Spinal cord (tissue), 9 donors: ENCODE measurements at regions not wholly inside any gene's neighbourhood (a gene's known extent, or its start where the extent isn't known, plus 50 kb on each side); places are given as distances from the start of the nearest gene placed in this dataset.

ENCODE experiments used
- DNase-seq, 6 donors: peaks; one replicate each; pipeline versions ENCODE4 v3.0.0 to v3.0.0-alpha.2; 2013 to 2015; ENCODE audit warnings: low spot score in 6 of 6, low read depth in 4 of 6
- H3K27ac ChIP-seq: one replicate; pipeline ENCODE4 v1.5.1; 2013; ENCODE audit warnings: low read depth, low read length, control low read depth
- H3K27me3 ChIP-seq: one replicate; pipeline ENCODE4 v1.6.1; 2013; ENCODE audit warnings: low read length; ENCODE audit not compliant: control insufficient read depth, insufficient read depth
- H3K36me3 ChIP-seq: one replicate; pipeline ENCODE4 v1.6.1; 2013; ENCODE audit warnings: low read length; ENCODE audit not compliant: control insufficient read depth, insufficient read depth
- H3K4me1 ChIP-seq: one replicate; pipeline ENCODE4 v1.6.1; 2013; ENCODE audit warnings: low read length; ENCODE audit not compliant: control insufficient read depth, insufficient read depth
- H3K4me3 ChIP-seq: one replicate; pipeline ENCODE4 v1.5.1; 2013; ENCODE audit warnings: low read depth, low read length, control low read depth
- H3K9me3 ChIP-seq: one replicate; pipeline ENCODE4 v1.6.1; 2013; ENCODE audit warnings: low read length; ENCODE audit not compliant: control insufficient read depth, insufficient read depth
- WGBS: methylation state at CpG from one replicate; pipeline ENCODE4 v1.1.5; 2013; ENCODE audit warnings: missing lambda C conversion rate; ENCODE audit not compliant: insufficient coverage; 5-methylcytosine and 5-hydroxymethylcytosine counted together
- donor health status: healthy.

DNA sequence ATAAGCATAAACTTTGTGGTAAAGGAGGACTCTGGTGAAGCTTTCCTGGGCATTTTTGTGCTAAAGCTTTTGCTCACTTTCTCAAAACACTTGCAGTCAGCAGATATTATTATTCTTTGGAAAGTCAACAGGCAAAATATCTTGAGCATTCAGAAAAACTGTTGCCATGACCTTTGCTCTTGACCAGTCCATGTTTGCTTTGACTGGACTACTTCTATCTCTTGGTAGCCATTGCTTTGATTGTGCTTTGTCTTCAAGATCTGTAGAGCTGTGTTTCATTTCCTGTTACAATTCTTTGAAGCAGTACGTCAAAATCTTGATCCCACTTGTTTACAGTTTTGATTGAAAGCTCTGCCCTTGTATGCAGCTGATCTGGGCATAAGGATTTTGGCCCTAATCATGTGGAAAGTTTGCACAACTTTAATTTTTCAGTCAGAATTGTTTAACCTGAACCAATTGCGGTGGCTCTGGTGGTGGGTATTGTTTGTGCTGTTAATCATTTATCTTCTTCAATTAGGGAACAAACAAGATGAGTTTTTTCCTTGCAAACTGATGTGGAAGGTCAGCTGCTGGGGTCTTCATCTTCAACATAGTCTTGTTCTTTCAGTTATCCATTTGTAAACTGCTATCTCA is 121.5 kb upstream of the NUDT6 start:
- Histone ChIP-seq H3K36me3 (no peaks in the 10 kb centered on the region), H3K27me3 (no peaks in the 10 kb centered on the region), H3K4me3 (no peak overlapping the region), H3K9me3 (peaks cover 10% of the 10 kb centered on the region), H3K27ac (no peak overlapping the region), H3K4me1 (no peaks in the 10 kb centered on the region)
- WGBS: 100% methylated on average over 1 of the region's 2 CpGs
- no peak for DNase-seq

DNA sequence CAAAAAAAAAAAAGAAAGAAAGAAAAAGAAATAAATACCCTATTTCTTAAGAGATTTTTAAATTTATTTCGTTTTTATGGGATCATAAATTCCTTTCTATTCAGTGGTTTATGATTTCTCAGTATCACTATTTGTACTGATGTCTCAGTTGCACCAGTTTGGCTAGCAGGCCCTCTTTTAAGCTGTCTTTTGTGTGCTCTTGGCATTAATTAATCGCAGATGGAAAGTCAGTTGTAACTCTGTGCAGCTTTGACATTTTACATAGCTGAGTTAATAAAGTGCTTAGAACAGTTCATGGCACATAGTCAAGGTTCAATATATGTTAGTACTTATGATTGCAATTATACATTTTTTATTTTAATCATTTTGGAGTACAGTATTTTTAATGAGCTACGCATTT is 123.7 kb upstream of the NUDT6 start:
- no peaks in the 10 kb centered on the region for H3K4me1 ChIP-seq
- no peak overlapping the region for H3K27ac ChIP-seq
- H3K27me3 ChIP-seq: no peaks in the 10 kb centered on the region
- no peaks in the 10 kb centered on the region for H3K36me3 ChIP-seq
- DNase-seq: no peak
- 100% methylated on average over 1 of the region's 3 CpGs for WGBS
- no peak overlapping the region for H3K4me3 ChIP-seq
- peaks cover 12% of the 10 kb centered on the region for H3K9me3 ChIP-seq

DNA sequence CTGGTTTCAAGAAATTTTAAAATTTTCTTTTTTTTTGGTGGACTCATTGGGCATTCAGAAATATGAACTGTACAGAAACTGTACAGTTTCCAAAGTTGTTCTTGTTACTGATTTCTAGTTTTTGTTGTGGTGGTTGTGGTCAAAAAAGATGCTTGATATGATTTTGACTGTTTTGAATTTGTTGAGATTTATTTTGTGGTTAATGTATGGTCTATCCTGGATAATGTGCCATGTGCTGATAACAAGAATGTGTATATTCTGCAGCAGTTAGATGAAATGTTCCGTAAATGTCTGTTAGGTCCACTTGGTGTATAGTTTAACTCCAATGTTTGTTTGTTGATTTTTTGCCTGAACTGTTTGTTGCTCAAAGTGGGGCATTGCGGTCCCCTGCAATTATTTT is 127.6 kb upstream of the NUDT6 start:
- H3K36me3 ChIP-seq: no peaks in the 10 kb centered on the region
- H3K4me3 ChIP-seq: no peak overlapping the region
- 100% methylated on average over 2 of the region's 2 CpGs for whole genome bisulfite sequencing
- H3K27ac ChIP-seq: no peak overlapping the region
- DNase-seq: no peak
- no peaks in the 10 kb centered on the region for H3K4me1 ChIP-seq
- H3K9me3 ChIP-seq: peaks cover 11% of the 10 kb centered on the region
- H3K27me3 ChIP-seq: no peaks in the 10 kb centered on the region

DNA sequence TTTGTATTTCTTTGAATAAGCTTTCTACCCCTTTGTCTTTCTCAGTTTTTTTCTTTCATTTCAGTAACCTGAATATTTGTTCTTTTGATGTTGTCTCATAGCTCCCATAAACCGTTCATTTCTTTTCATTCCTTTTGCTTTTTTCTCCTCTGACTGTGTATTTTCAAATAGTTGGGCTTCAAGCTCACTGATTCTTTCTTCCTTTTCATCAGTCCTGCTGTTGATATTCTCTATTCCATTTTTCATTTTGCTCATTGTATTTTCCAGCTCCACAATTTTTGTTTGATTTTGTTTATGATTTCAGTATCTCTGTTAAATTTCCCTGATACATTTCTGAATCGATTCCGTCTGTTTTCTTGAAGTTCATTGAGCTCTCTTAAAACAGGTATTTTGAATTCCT is 129.6 kb upstream of the NUDT6 start:
- WGBS: no CpG with 5 or more reads among the region's 3 CpGs
- H3K27me3 ChIP-seq: no peaks in the 10 kb centered on the region

DNA sequence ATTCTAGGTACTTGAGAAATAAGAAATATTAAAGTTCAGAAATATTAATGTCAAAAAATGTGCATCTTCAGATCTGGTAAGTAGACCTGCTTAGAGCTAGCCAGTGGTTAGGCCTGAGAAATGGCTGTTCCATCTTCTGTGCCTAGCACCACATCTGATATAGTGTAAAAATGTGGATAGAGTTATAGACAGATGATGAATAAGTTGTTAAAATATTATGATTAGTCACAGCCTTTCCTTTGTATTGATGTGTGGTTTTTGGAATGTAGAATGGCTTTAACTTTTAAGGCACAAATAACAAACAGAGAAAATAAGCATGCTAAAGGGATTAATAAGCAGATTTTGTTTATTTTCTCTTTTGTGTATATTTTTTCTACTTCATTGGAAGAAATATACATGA is 133.5 kb upstream of the NUDT6 start:
- no peak for DNase-seq
- Histone ChIP-seq H3K36me3 (no peaks in the 10 kb centered on the region), H3K4me1 (no peaks in the 10 kb centered on the region), H3K9me3 (peaks cover 5% of the 10 kb centered on the region), H3K27me3 (no peaks in the 10 kb centered on the region), H3K27ac (no peak overlapping the region), H3K4me3 (no peak overlapping the region)

More for the DNA sequence above, 129.6 kb upstream of the NUDT6 start:
- no peaks in the 10 kb centered on the region for H3K4me1 ChIP-seq
- no peak overlapping the region for H3K27ac ChIP-seq
- no peaks in the 10 kb centered on the region for H3K36me3 ChIP-seq
- DNase-seq: no peak
- H3K4me3 ChIP-seq: no peak overlapping the region
- H3K9me3 ChIP-seq: peaks cover 11% of the 10 kb centered on the region

DNA sequence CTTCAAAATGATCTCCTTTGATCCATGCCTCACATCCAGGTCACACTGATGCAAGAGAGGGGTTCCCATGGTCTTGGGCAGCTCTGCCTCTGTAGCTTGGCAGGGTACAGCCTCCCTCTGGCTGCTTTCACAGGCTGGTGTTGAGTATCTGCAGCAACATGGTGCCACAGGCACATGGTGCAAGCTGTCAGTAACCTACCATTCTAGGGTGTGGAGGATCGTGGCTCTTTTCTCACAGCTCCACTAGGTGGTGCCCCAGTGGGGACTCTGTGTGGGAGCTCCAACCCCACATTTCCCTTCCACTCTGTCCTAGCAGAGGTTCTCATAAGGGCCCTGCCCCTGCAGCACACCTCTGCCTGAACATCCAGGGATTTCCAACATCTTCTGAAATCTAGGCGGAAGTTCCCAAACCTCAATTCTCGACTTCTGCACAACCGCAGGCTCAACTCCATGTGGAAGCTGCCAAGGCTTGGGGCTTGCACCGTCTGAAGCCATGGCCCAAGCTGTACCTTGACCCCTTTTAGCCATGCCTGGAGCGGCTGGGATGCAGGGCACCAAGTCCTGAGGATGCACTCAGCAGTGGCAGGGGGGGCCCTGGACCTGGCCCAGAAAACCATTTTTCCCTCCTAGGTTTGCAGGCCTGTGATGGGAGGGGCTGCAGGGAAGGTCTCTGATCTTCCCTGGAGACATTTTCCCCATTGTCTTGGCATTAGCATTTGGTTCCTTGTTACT is 137.8 kb upstream of the NUDT6 start:
- Histone ChIP-seq H3K36me3 (no peaks in the 10 kb centered on the region), H3K27ac (no peak overlapping the region), H3K9me3 (peaks cover 2% of the 10 kb centered on the region), H3K4me3 (no peak overlapping the region), H3K27me3 (no peaks in the 10 kb centered on the region), H3K4me1 (no peaks in the 10 kb centered on the region)
- 97% methylated on average over 5 of the region's 6 CpGs for WGBS
- no peak for DNase-seq

DNA sequence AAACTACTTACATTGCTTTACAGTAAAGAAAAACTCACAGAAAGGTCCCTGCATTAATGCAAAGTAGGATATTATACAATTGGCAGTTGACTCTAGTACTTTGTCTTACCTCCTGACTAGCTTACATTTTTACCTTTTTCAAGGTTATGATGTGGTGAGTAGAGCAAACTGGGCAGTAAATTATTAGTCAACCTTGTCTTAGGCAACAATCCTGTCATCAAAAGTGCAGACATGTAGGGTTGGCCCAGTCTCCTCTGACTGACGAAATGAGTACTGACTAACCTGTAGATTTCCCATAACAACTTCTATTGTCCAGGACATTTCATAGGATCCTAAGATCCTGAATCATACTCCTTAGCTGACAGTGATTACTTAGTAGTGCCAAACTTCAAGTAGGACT is 142.0 kb upstream of the NUDT6 start:
- no peak overlapping the region for H3K4me3 ChIP-seq
- H3K9me3 ChIP-seq: peaks cover 2% of the 10 kb centered on the region
- no peak overlapping the region for H3K27ac ChIP-seq
- no peak for DNase-seq
- WGBS: 100% methylated on average over 1 of the region's 1 CpG
- H3K36me3 ChIP-seq: no peaks in the 10 kb centered on the region
- H3K27me3 ChIP-seq: no peaks in the 10 kb centered on the region
- H3K4me1 ChIP-seq: no peaks in the 10 kb centered on the region

DNA sequence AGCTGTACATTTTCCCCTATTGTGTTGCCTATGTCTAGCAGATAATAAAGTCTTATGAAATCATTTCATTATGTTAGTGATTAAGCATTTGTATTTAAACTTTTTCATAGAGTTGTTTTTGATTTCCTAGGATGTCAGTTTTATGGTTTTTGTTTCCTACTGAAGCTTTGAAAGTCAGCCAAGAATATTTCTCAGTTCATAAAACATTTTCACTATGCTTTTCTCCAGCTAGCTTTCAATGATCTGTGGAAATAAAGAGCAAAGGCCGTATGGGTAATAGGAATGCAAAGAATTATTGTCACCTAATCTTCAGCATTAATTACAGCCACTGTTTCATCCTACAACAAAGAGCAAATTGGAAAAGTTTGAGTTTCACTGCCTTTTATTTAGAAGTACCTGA is 145.7 kb upstream of the NUDT6 start:
- no peaks in the 10 kb centered on the region for H3K27me3 ChIP-seq
- no peak overlapping the region for H3K4me3 ChIP-seq
- H3K4me1 ChIP-seq: no peaks in the 10 kb centered on the region
- no peak overlapping the region for H3K27ac ChIP-seq
- no peaks in the 10 kb centered on the region for H3K9me3 ChIP-seq
- peak in 1 of 6 donors; percentile 18 for DNase-seq
- H3K36me3 ChIP-seq: no peaks in the 10 kb centered on the region
- no CpG with 5 or more reads among the region's 1 CpG for WGBS

DNA sequence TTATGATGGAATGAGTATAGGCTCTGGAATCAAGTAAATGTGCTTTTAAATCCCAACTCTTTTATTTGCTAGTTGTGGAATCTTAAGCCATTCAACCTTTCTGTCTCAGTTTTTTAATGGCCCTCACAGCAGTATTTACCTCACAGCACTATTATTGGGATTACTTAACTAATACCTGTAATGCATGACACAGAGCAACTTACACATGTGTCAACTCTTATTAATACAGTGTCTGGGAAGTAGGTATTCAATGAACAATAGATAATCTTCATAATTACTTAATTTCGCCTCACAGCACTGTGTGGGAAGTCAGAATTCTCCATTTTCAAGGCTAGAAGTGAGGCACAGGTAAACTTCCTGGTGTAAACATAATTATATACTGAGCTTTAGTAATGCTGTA is 149.7 kb upstream of the NUDT6 start:
- DNase-seq: no peak
- no CpG with 5 or more reads among the region's 1 CpG for WGBS
- Histone ChIP-seq H3K27me3 (no peaks in the 10 kb centered on the region), H3K4me3 (no peak overlapping the region), H3K36me3 (no peaks in the 10 kb centered on the region), H3K27ac (no peak overlapping the region), H3K4me1 (no peaks in the 10 kb centered on the region), H3K9me3 (no peaks in the 10 kb centered on the region)

DNA sequence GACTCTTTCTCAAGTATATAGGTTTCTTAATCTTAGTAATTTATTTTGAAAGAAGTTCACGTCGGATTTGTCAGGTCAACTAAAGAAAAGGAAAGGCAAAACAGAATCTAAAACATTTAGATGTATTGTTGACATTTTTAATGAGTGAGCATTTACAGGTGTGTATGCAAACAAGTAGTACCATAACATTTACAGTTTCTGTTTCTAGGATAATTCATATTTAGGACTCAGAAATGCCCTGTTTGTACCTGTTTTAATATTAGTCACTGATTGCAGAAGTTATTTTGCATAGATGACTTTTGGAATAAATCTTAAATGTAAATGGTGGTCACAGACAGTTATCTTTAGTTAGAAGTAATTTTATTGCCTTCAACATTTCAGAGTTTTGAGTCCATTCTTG is 151.3 kb upstream of the NUDT6 start:
- Histone ChIP-seq H3K27ac (no peak overlapping the region), H3K36me3 (no peaks in the 10 kb centered on the region), H3K9me3 (no peaks in the 10 kb centered on the region), H3K4me3 (no peak overlapping the region), H3K27me3 (no peaks in the 10 kb centered on the region), H3K4me1 (no peaks in the 10 kb centered on the region)
- no CpG with 5 or more reads among the region's 2 CpGs for WGBS
- no peak for DNase-seq
